VCaP (cell line): ENCODE measurements at regions not wholly inside any gene's neighbourhood (a gene's known extent, or its start where the extent isn't known, plus 50 kb on each side); places are given as distances from the start of the nearest gene placed in this dataset.
"Not testable (repeated sequence)": the region's sequence is repeated elsewhere in the genome, so short reads cannot be mapped to it uniquely, and the experiment has no call there.

Source experiments
- H3K27ac ChIP-seq: fragments of 450-650 bp; 2 replicates; pipeline ENCODE4 v1.5.1; 2017
- TF ChIP-seq, protein P1 (sequence below): fragments of 450-650 bp; conservative IDR thresholded peaks from 2 replicates; pipeline ENCODE4 v1.5.1; 2017; ENCODE audit warnings: mild to moderate bottlenecking, moderate library complexity

DNA sequence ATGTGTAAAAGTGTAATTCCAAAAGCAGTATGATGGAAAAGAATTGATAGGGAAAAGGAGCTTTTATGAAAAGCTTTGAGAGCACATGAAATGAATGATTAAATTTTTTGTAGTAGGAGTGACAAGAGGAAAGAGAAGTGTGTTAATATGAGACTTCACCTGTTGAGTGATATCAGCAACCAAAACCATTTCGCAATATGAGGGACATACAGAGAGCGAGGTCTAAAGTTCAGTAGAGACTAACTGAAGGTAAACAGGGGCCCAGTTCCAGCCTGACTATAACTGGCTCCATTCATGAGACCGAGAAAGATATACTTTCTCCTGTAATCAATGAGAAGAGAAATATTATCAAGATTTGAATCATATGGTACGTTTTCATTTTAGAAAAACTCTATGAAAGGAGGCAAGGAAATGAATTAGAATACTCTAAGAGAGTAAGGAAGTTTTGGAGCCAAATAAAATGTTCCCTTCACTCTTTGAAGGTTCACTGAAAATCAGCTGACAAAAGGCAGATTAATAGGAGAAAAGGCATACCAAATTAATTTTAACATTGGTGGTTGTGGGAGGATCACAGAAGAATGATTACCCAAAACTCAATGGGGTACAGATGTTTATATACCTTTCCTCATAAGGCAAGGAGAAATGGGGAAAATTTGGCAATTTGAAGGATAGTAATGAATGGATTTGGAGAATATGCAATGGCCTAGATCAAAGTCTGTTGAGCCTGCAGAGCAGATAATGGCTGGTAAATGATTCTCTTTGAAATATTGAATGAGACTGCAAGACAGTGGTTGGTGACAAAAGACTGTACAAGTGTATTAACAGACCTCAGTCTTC, 932.2 kb downstream of the TDRD15 start:
- TF ChIP-seq, protein P1, sequence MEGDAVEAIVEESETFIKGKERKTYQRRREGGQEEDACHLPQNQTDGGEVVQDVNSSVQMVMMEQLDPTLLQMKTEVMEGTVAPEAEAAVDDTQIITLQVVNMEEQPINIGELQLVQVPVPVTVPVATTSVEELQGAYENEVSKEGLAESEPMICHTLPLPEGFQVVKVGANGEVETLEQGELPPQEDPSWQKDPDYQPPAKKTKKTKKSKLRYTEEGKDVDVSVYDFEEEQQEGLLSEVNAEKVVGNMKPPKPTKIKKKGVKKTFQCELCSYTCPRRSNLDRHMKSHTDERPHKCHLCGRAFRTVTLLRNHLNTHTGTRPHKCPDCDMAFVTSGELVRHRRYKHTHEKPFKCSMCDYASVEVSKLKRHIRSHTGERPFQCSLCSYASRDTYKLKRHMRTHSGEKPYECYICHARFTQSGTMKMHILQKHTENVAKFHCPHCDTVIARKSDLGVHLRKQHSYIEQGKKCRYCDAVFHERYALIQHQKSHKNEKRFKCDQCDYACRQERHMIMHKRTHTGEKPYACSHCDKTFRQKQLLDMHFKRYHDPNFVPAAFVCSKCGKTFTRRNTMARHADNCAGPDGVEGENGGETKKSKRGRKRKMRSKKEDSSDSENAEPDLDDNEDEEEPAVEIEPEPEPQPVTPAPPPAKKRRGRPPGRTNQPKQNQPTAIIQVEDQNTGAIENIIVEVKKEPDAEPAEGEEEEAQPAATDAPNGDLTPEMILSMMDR, result no peak
- no peak overlapping the region for H3K27ac ChIP-seq

GRCh38 chr2:22056621-22057132, 932.9 kb downstream of the TDRD15 start:
- TF ChIP-seq, protein P1, result no peak
- no peak overlapping the region for H3K27ac ChIP-seq

DNA sequence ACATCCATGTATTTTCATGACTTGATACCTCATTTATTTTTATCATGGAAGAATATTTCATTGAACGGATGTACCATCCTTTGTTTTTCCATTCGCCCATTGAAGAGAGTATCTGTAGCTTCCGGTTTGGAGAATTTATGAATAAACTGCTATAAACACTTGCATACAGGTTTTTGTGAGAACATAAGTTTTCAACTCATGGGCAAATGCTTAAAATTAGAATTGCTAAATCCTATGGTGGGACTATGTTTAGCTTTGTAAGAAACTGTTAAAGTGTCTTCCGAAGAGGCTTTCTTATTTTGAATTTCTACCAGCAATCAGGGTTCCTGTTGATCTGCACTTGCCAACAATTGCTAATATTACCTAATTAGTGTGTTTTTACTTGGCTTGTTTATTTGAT, 938.9 kb downstream of the TDRD15 start:
- TF ChIP-seq, protein P1, result no peak
- H3K27ac ChIP-seq, result no peak overlapping the region

- H3K27ac ChIP-seq, result no peak overlapping the region
- TF ChIP-seq, protein P1, result no peak
These were observed 952.7 kb downstream of the TDRD15 start for GRCh38 chr2:22076454-22076853.

DNA sequence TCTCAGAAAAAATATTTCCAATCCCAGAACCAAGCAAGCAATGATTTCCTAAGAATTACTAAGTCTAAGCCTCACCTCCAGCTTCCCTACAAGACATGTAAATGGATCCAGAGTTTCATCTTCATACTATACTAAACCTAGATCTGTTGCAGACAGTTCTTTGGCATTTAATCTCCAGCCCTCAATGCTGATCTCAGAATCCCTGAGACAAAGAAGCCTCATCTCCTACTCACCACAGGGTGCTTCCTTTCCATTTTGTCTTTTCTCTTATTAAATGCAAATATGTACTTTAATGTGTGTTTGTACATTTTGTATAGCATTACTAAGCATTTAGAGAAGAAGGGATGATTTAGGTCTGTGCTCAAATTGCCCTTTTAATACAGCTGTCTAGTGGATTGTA, 954.9 kb downstream of the TDRD15 start:
- no peak overlapping the region for H3K27ac ChIP-seq
- TF ChIP-seq, protein P1, result no peak

- TF ChIP-seq, protein P1, result no peak
- no peak overlapping the region for H3K27ac ChIP-seq
These were observed 955.8 kb downstream of the TDRD15 start for GRCh38 chr2:22079583-22079982.

DNA sequence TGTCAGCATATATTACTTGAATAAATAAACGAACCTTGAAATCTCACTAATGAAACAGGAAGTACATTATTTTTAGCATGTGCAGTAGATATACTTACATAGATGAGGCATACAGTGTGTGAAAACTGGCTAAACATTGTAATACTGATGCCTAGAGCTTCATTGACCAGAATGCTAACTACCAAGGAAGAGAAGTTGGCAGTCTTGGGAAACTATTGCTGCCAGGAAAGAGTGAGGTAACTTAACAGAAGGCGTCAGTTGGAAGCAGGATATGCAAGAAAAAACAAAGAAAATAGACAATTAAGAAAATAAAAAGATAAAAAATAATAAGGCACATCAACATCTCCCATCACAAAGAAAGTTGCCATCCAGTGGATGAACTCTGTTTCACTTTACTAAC, 963.0 kb downstream of the TDRD15 start:
- TF ChIP-seq, protein P1, result no peak

DNA sequence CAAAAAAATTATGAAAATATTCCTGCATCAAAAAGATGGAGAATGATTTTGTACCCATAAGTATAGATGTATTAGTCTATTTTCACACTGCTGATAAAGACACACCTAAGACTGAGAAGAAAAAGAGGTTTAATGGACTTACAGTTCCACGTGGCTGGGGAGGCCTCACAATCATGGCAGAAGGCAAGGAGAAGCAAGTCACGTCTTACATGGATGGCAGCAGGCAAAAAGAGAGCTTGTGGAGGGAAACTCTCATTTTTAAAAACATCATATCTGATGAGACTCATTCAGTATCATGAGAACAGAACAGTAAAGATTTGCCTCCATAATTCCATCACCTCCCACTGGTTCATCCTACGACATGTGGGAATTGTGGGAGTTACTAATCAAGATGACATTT, 979.8 kb downstream of the TDRD15 start:
- H3K27ac ChIP-seq, result not testable (repeated sequence)

More for the DNA sequence above, 963.0 kb downstream of the TDRD15 start:
- no peak overlapping the region for H3K27ac ChIP-seq
